MM.1S (cell line): ENCODE measurements at regions not wholly inside any gene's neighbourhood (a gene's known extent, or its start where the extent isn't known, plus 50 kb on each side); places are given as distances from the start of the nearest gene placed in this dataset.

ENCODE experiments used
- DNase-seq: peaks from one replicate; pipeline ENCODE4 v3.0.0-alpha.2; 2015
- H2AFZ ChIP-seq: fragments of 300-600 bp; sonication (generic); 2 replicates; pipeline ENCODE4 v1.6.0; 2016; ENCODE audit warnings: antibody characterized with exemption, low read length
- H3F3A ChIP-seq: fragments of 300-600 bp; sonication (generic); 2 replicates; pipeline ENCODE4 v1.6.1; 2016; ENCODE audit warnings: mild to moderate bottlenecking, antibody characterized with exemption, low read length, moderate library complexity, mixed read lengths; ENCODE audit not compliant: insufficient read depth
- H3K27ac ChIP-seq: fragments of 300-600 bp; sonication (generic); 2 replicates; pipeline ENCODE4 v1.5.1; 2016; ENCODE audit warnings: mild to moderate bottlenecking, low read length
- H3K27me3 ChIP-seq: fragments of 300-600 bp; sonication (generic); replicated peaks from 2 replicates; pipeline ENCODE4 v1.6.0; 2016; ENCODE audit warnings: low read length; ENCODE audit not compliant: insufficient read depth
- H3K36me3 ChIP-seq: fragments of 300-600 bp; sonication (generic); replicated peaks from 2 replicates; pipeline ENCODE4 v1.6.1; 2016; ENCODE audit warnings: mild to moderate bottlenecking, low read length, mixed read lengths; ENCODE audit not compliant: insufficient read depth
- H3K4me1 ChIP-seq: fragments of 300-600 bp; sonication (generic); 2 replicates; pipeline ENCODE4 v1.6.1; 2016; ENCODE audit warnings: low read length, mixed read lengths
- H3K4me2 ChIP-seq: fragments of 300-600 bp; sonication (generic); 2 replicates; pipeline ENCODE4 v1.6.0; 2016; ENCODE audit warnings: low read depth, low read length
- H3K4me3 ChIP-seq: fragments of 300-600 bp; sonication (generic); 2 replicates; pipeline ENCODE4 v1.5.1; 2016; ENCODE audit warnings: low read length, mixed read lengths
- H3K79me2 ChIP-seq: fragments of 300-600 bp; sonication (generic); 2 replicates; pipeline ENCODE4 v1.6.1; 2016; ENCODE audit warnings: mixed run types, low read length, mixed read lengths
- H3K9ac ChIP-seq: fragments of 300-600 bp; sonication (generic); 2 replicates; pipeline ENCODE4 v1.6.1; 2016; ENCODE audit warnings: low read length, mixed read lengths
- H3K9me2 ChIP-seq: fragments of 300-600 bp; sonication (generic); replicated peaks from 2 replicates; pipeline ENCODE4 v1.6.1; 2016; ENCODE audit warnings: mild to moderate bottlenecking, low read length, mixed read lengths; ENCODE audit not compliant: insufficient read depth
- H3K9me3 ChIP-seq: fragments of 300-600 bp; sonication (generic); replicated peaks from 2 replicates; pipeline ENCODE4 v1.6.1; 2016; ENCODE audit warnings: mild to moderate bottlenecking, low read length, mixed read lengths; ENCODE audit not compliant: insufficient read depth
- H4K20me1 ChIP-seq: fragments of 300-600 bp; sonication (generic); 2 replicates; pipeline ENCODE4 v1.6.1; 2016; ENCODE audit warnings: mild to moderate bottlenecking, low read length, moderate library complexity, mixed read lengths; ENCODE audit not compliant: insufficient read depth
- CTCF ChIP-seq: fragments of 300-600 bp; sonication (generic); IDR thresholded peaks from 2 replicates; pipeline ENCODE4 v1.5.1; 2016; ENCODE audit warnings: antibody characterized with exemption, low read length, mixed read lengths
- EZH2 ChIP-seq: fragments of 300-600 bp; sonication (generic); optimal IDR thresholded peaks from 2 replicates; pipeline ENCODE3; 2017; ENCODE audit warnings: low read depth, mild to moderate bottlenecking, antibody characterized with exemption, low read length, mixed read lengths
- EZH2phosphoT487 ChIP-seq: fragments of 300-600 bp; sonication (generic); IDR thresholded peaks from 2 replicates; pipeline ENCODE4 v1.6.1; 2018; ENCODE audit warnings: antibody characterized with exemption, low read length

- Histone ChIP-seq H3K9me3 (no peaks in the 10 kb centered on the region), H3K4me1 (no peaks in the 10 kb centered on the region), H2AFZ (no peak overlapping the region), H3K27me3 (no peaks in the 10 kb centered on the region), H3K79me2 (no peaks in the 10 kb centered on the region), H3K4me2 (no peak overlapping the region), H3K27ac (no peak overlapping the region), H3F3A (no peaks in the 10 kb centered on the region), H4K20me1 (no peaks in the 10 kb centered on the region), H3K4me3 (no peak overlapping the region), H3K9ac (no peak overlapping the region), H3K9me2 (no peaks in the 10 kb centered on the region), H3K36me3 (no peaks in the 10 kb centered on the region)
- no peak for DNase-seq
- TF ChIP-seq CTCF (no peak), EZH2 (no peak)
Measured at GRCh38 chr2:189370719-189371118, 70.6 kb upstream of the WDR75 start.

DNA sequence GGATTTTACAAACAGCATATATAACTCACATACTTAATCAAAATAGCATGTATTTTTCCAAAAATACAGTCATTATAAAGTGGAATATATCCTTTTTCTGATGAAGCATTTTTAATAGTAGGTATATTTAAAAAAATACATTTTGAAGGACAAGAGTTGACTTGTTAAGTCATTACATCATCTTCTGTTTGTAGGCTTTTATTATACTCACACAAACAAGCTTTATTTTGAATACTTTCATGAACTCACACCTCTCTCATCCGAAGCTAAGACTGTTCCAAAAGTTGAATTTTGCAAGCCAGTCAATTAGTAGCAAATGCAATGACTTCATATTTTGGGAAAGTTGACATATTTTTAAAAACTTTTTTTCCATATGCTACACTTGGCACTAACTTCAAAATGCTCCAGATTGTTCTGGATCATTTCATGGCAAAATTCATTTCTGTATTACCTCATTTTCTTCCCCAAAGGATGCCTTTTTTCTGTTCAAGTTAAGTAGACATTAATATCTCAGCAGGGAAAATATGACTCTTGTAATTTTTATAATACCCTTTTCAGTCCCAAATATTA, 68.5 kb upstream of the WDR75 start:
- no peak for DNase-seq
- Histone ChIP-seq H3K4me2 (no peak overlapping the region), H3K4me3 (no peak overlapping the region), H3K4me1 (no peaks in the 10 kb centered on the region), H3K27me3 (no peaks in the 10 kb centered on the region), H2AFZ (no peak overlapping the region), H4K20me1 (no peaks in the 10 kb centered on the region), H3K9ac (no peak overlapping the region), H3K9me3 (no peaks in the 10 kb centered on the region), H3F3A (no peaks in the 10 kb centered on the region), H3K79me2 (no peaks in the 10 kb centered on the region), H3K27ac (no peak overlapping the region), H3K9me2 (no peaks in the 10 kb centered on the region), H3K36me3 (no peaks in the 10 kb centered on the region)
- no peak for TF ChIP-seq EZH2
- TF ChIP-seq CTCF, result no peak
- no peak for TF ChIP-seq EZH2phosphoT487

DNA sequence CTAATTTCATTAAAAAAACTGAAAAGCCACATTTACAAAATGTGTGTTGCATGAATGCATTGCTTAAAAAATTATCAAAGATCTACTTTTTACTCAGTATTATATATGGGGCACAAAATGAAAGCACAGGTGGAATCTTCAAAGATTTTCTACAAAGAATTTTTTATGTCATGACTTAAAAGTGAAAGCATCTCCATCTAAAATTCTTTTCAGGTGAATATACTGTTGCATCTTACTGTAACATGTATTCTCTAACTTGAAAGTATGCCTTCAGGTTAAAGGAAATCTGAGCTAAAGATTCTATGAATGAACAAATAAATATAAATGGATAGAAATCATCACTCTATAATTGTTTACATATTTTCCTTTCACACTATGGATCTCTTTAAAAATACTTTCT, 66.8 kb upstream of the WDR75 start:
- TF ChIP-seq CTCF (no peak), EZH2phosphoT487 (no peak), EZH2 (no peak)
- H3K36me3 ChIP-seq, result no peaks in the 10 kb centered on the region

More for the DNA sequence above, 66.8 kb upstream of the WDR75 start:
- Histone ChIP-seq H3K4me2 (no peak overlapping the region), H4K20me1 (no peaks in the 10 kb centered on the region), H3K9me3 (no peaks in the 10 kb centered on the region), H3F3A (no peaks in the 10 kb centered on the region), H3K79me2 (no peaks in the 10 kb centered on the region), H2AFZ (no peak overlapping the region), H3K27me3 (no peaks in the 10 kb centered on the region), H3K9ac (no peak overlapping the region), H3K4me1 (no peaks in the 10 kb centered on the region), H3K9me2 (no peaks in the 10 kb centered on the region), H3K4me3 (no peak overlapping the region), H3K27ac (no peak overlapping the region)
- no peak for DNase-seq
